ENCODE measurements at regions not wholly inside any gene's neighbourhood (a gene's known extent, or its start where the extent isn't known, plus 50 kb on each side); places are given as distances from the start of the nearest gene placed in this dataset.

GRCh38 chr16:59356709-59357108 lies 622.6 kb upstream of the GOT2 start (continued):
- TF ChIP-seq PHTF2 (CRISPR knock-in tag; IDR thresholded peaks at IDR 0.05) (no peak), NFIC (IDR thresholded peaks at IDR 0.05) (peak; percentile 82), NFRKB (IDR thresholded peaks at IDR 0.05; ENCODE audit: low read depth) (no peak), MIER1 (IDR thresholded peaks at IDR 0.05; ENCODE audit: low read depth) (no peak), SMAD3 (CRISPR knock-in tag; conservative IDR thresholded peaks at IDR 0.05) (peak; percentile 78; the same call in 1 of the 2 replicates), TARDBP (IDR thresholded peaks at IDR 0.05) (0 out of 2 replicates have a peak, but pooled peaks have one; percentile 41), MCM5 (IDR thresholded peaks at IDR 0.05; ENCODE audit: low read depth) (no peak), NCOA1 (IDR thresholded peaks at IDR 0.05; ENCODE audit: low read depth) (peak; percentile 90), TBP (optimal IDR thresholded peaks at IDR 0.05; ENCODE audit: low read depth, low read length) (no peak), ETV1 (tag; conservative IDR thresholded peaks at IDR 0.05; ENCODE audit: low read depth) (0 out of 2 replicates have a peak, but pooled peaks have one; percentile 19), ZEB2 (IDR thresholded peaks at IDR 0.05) (peak; percentile 79), ZNF583 (CRISPR knock-in tag; IDR thresholded peaks at IDR 0.05) (peak; percentile 57; the same call in 1 of the 2 replicates)
- TF ChIP-seq, protein P1, sequence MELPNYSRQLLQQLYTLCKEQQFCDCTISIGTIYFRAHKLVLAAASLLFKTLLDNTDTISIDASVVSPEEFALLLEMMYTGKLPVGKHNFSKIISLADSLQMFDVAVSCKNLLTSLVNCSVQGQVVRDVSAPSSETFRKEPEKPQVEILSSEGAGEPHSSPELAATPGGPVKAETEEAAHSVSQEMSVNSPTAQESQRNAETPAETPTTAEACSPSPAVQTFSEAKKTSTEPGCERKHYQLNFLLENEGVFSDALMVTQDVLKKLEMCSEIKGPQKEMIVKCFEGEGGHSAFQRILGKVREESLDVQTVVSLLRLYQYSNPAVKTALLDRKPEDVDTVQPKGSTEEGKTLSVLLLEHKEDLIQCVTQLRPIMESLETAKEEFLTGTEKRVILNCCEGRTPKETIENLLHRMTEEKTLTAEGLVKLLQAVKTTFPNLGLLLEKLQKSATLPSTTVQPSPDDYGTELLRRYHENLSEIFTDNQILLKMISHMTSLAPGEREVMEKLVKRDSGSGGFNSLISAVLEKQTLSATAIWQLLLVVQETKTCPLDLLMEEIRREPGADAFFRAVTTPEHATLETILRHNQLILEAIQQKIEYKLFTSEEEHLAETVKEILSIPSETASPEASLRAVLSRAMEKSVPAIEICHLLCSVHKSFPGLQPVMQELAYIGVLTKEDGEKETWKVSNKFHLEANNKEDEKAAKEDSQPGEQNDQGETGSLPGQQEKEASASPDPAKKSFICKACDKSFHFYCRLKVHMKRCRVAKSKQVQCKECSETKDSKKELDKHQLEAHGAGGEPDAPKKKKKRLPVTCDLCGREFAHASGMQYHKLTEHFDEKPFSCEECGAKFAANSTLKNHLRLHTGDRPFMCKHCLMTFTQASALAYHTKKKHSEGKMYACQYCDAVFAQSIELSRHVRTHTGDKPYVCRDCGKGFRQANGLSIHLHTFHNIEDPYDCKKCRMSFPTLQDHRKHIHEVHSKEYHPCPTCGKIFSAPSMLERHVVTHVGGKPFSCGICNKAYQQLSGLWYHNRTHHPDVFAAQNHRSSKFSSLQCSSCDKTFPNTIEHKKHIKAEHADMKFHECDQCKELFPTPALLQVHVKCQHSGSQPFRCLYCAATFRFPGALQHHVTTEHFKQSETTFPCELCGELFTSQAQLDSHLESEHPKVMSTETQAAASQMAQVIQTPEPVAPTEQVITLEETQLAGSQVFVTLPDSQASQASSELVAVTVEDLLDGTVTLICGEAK (IDR thresholded peaks at IDR 0.05) = no peak
- TF ChIP-seq, protein P1 (CRISPR knock-in tag; IDR thresholded peaks at IDR 0.05) = no peak
- TF ChIP-seq, protein P2, sequence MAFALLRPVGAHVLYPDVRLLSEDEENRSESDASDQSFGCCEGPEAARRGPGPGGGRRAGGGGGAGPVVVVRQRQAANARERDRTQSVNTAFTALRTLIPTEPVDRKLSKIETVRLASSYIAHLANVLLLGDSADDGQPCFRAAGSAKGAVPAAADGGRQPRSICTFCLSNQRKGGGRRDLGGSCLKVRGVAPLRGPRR (CRISPR knock-in tag; IDR thresholded peaks at IDR 0.05) = no peak
- TF ChIP-seq, protein P3, sequence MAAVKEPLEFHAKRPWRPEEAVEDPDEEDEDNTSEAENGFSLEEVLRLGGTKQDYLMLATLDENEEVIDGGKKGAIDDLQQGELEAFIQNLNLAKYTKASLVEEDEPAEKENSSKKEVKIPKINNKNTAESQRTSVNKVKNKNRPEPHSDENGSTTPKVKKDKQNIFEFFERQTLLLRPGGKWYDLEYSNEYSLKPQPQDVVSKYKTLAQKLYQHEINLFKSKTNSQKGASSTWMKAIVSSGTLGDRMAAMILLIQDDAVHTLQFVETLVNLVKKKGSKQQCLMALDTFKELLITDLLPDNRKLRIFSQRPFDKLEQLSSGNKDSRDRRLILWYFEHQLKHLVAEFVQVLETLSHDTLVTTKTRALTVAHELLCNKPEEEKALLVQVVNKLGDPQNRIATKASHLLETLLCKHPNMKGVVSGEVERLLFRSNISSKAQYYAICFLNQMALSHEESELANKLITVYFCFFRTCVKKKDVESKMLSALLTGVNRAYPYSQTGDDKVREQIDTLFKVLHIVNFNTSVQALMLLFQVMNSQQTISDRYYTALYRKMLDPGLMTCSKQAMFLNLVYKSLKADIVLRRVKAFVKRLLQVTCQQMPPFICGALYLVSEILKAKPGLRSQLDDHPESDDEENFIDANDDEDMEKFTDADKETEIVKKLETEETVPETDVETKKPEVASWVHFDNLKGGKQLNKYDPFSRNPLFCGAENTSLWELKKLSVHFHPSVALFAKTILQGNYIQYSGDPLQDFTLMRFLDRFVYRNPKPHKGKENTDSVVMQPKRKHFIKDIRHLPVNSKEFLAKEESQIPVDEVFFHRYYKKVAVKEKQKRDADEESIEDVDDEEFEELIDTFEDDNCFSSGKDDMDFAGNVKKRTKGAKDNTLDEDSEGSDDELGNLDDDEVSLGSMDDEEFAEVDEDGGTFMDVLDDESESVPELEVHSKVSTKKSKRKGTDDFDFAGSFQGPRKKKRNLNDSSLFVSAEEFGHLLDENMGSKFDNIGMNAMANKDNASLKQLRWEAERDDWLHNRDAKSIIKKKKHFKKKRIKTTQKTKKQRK (IDR thresholded peaks at IDR 0.05; ENCODE audit: borderline replicate concordance, low read depth, low read length) = no peak
- TF ChIP-seq, protein P4, sequence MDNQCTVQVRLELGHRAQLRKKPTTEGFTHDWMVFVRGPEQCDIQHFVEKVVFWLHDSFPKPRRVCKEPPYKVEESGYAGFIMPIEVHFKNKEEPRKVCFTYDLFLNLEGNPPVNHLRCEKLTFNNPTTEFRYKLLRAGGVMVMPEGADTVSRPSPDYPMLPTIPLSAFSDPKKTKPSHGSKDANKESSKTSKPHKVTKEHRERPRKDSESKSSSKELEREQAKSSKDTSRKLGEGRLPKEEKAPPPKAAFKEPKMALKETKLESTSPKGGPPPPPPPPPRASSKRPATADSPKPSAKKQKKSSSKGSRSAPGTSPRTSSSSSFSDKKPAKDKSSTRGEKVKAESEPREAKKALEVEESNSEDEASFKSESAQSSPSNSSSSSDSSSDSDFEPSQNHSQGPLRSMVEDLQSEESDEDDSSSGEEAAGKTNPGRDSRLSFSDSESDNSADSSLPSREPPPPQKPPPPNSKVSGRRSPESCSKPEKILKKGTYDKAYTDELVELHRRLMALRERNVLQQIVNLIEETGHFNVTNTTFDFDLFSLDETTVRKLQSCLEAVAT (IDR thresholded peaks at IDR 0.05) = no peak
